Left lung (tissue), 4 donors: ENCODE measurements at regions not wholly inside any gene's neighbourhood (a gene's known extent, or its start where the extent isn't known, plus 50 kb on each side); places are given as distances from the start of the nearest gene placed in this dataset.

Experiments used
- ATAC-seq: fragments of 200-7000 bp; cut with Tn5 transposase; one replicate; pipeline ENCODE4 v1.9.1; 2020; ENCODE audit warnings: moderate library complexity
- DNase-seq, 4 donors: peaks; one replicate each; pipeline ENCODE4 v3.0.0-alpha.2; 2013 to 2020
- H3K27ac ChIP-seq, 2 donors: fragments of 200-600 bp; sonication (generic) in 1 of 2; one replicate each; pipeline versions ENCODE4 v1.5.0 to v1.8.0; 2020 to 2021
- H3K27me3 ChIP-seq, 2 donors: fragments of 200-600 bp; sonication (generic) in 1 of 2; one replicate each; pipeline versions ENCODE4 v1.5.0 to v1.8.0; 2020 to 2021
- H3K36me3 ChIP-seq, 2 donors: fragments of 200-600 bp; sonication (generic) in 1 of 2; one replicate each; pipeline versions ENCODE4 v1.5.0 to v1.8.0; 2020 to 2021
- H3K4me1 ChIP-seq, 2 donors: fragments of 200-600 bp; one replicate each; pipeline ENCODE4 v1.8.0; 2021
- H3K4me3 ChIP-seq, 2 donors: fragments of 200-600 bp; sonication (generic) in 1 of 2; one replicate each; pipeline versions ENCODE4 v1.5.0 to v1.8.0; 2020 to 2021; ENCODE audit warnings: mild to moderate bottlenecking in 1 of 2
- H3K9me3 ChIP-seq, 2 donors: fragments of 200-600 bp; sonication (generic) in 1 of 2; one replicate each; pipeline versions ENCODE4 v1.5.0 to v1.8.0; 2020 to 2021
- intact Hi-C, 2 donors: fragments of 100-400 bp; cut with DNase I; formaldehyde crosslinking; loops; one replicate each; pipeline versions ENCODE4 v1.11.2 to v1.14.2; 2022
- TF ChIP-seq, protein P1 (sequence below), 2 donors: fragments of 200-600 bp; sonication (generic) in 1 of 2; IDR thresholded peaks; one replicate each; pipeline versions ENCODE4 v1.5.0 to v1.8.0; 2021; ENCODE audit warnings: antibody characterized with exemption in 2 of 2
- donor health status: DM: no; HTN: yes; CAD: no.
- donor health status: DM: no; HTN: no; CAD: no.

DNA sequence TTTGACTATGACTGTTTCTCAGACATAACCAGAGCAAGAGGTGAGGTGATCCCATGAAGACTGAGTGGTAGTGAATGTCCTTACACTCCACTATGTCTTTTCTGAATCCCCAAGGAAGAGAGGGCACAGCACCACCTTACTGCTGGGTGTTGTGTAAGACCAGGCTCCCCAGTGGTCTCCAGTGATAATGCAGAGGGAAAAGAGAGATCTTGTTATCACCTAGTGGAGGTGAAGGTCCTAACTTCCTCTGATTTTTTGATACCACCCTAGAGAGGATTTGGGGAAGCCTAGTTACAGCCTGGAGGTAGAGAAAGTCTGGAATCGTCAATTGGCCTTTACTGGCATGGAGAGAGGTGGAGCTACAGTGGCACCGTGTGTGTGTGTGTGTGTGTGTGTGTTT, 288.0 kb upstream of the BCHE start:
- H3K4me3 ChIP-seq = no peak overlapping the region
- DNase-seq = no peak
- H3K36me3 ChIP-seq = no peaks in the 10 kb centered on the region
- H3K4me1 ChIP-seq = no peaks in the 10 kb centered on the region
- intact Hi-C loops = no loop called here
- H3K27ac ChIP-seq = no peak overlapping the region
- TF ChIP-seq, protein P1, sequence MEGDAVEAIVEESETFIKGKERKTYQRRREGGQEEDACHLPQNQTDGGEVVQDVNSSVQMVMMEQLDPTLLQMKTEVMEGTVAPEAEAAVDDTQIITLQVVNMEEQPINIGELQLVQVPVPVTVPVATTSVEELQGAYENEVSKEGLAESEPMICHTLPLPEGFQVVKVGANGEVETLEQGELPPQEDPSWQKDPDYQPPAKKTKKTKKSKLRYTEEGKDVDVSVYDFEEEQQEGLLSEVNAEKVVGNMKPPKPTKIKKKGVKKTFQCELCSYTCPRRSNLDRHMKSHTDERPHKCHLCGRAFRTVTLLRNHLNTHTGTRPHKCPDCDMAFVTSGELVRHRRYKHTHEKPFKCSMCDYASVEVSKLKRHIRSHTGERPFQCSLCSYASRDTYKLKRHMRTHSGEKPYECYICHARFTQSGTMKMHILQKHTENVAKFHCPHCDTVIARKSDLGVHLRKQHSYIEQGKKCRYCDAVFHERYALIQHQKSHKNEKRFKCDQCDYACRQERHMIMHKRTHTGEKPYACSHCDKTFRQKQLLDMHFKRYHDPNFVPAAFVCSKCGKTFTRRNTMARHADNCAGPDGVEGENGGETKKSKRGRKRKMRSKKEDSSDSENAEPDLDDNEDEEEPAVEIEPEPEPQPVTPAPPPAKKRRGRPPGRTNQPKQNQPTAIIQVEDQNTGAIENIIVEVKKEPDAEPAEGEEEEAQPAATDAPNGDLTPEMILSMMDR (IDR thresholded peaks at IDR 0.05) = no peak
- no peaks in the 10 kb centered on the region for H3K27me3 ChIP-seq
- no peaks in the 10 kb centered on the region for H3K9me3 ChIP-seq
- ATAC-seq = no peak

DNA sequence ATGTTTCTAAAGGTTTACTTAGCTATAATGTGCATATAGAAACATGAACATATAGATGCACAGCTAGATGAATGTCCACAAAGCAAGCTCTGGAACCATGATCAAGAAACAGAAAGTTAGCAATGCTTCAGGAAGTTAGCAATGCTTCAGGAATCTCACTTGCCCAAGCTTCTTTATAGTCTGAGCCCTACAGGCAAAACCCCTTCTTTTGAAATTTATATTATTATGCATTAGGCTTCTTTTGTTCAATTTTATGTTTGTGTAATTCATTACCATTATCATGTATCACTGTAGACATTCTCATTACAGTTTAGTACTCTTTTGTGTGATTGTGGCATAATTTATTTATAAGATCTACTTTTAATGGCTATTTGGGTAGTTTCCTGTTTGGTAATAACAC, 286.4 kb upstream of the BCHE start:
- TF ChIP-seq, protein P1 (IDR thresholded peaks at IDR 0.05) = no peak
- H3K4me1 ChIP-seq = no peaks in the 10 kb centered on the region
- no peak overlapping the region for H3K4me3 ChIP-seq
- no peaks in the 10 kb centered on the region for H3K9me3 ChIP-seq
- H3K27me3 ChIP-seq = no peaks in the 10 kb centered on the region
- intact Hi-C loops = no loop called here
- DNase-seq (no peak), ATAC-seq (no peak)
- no peak overlapping the region for H3K27ac ChIP-seq
- H3K36me3 ChIP-seq = no peaks in the 10 kb centered on the region

DNA sequence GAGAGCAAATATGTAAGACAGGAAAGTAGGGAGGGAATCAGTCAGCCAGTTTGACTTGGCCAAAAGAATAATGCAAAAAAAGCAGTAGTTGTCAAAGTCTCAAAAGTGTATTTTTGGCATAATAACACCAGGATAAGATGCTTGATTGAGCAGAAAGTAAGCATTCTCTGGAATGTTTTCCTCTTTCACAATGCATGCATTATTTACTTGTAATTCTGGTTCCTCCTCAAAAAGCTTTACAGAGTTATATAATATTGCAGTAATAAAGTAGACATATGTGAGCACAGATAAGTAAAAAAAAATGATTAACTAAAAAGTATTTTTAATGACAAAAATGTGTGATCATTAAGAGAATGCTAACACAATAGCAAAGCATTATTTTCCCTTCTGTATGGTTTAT, 285.9 kb upstream of the BCHE start:
- H3K4me1 ChIP-seq = no peaks in the 10 kb centered on the region
- no peak for ATAC-seq
- H3K27ac ChIP-seq = no peak overlapping the region
- no peak overlapping the region for H3K4me3 ChIP-seq
- H3K9me3 ChIP-seq = no peaks in the 10 kb centered on the region
- TF ChIP-seq, protein P1 (IDR thresholded peaks at IDR 0.05) = no peak
- DNase-seq = no peak
- no peaks in the 10 kb centered on the region for H3K27me3 ChIP-seq
- intact Hi-C loops = no loop called here
- H3K36me3 ChIP-seq = no peaks in the 10 kb centered on the region

DNA sequence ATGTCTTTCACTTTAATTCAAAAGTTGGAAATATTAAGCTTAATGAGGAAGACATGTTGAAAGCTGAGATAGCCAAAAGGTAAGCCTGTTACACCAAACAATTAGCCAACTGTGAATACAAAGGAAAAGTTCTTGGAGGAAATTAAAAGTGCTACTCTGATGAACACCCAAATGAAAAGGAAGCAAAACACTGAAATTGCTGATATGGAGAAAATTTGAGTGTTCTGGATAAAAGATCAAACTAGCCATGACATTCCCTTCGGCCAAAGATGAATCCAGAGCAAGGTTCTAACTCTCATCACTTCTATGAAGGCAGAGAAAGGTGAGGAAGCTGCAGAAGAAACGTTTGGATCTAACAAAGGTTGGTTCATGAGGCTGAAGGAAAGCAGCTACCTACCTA, 280.8 kb upstream of the BCHE start:
- ATAC-seq = no peak
- TF ChIP-seq, protein P1 (IDR thresholded peaks at IDR 0.05) = no peak
- H3K27me3 ChIP-seq = no peaks in the 10 kb centered on the region

DNA sequence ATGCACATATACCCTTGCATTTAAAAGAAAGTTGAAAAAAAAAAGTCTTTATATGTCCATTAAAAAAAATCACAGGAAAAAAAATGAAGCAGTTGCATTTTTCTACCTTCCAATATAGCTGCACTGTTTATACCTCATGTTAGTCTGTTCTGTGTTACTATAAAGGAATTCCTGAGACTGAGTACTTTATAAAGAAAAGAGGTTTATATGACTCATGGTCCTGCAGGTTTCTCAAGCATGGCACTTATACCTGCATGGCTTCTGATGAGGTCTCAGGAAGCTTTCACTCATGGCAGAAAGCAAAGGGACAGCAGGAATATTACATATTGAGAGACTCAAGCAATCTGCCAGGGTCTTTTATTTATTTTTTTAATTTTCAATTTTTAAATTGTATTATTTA, 277.2 kb upstream of the BCHE start:
- Histone ChIP-seq H3K4me1 (no peaks in the 10 kb centered on the region), H3K27ac (no peak overlapping the region), H3K36me3 (no peaks in the 10 kb centered on the region), H3K27me3 (no peaks in the 10 kb centered on the region), H3K9me3 (no peaks in the 10 kb centered on the region), H3K4me3 (no peak overlapping the region)
- ATAC-seq (peak; percentile 67), DNase-seq (no peak)
- intact Hi-C loops = no loop called here
- TF ChIP-seq, protein P1 (IDR thresholded peaks at IDR 0.05) = no peak

More for the DNA sequence above, 280.8 kb upstream of the BCHE start:
- no peaks in the 10 kb centered on the region for H3K36me3 ChIP-seq
- no peak for DNase-seq
- H3K27ac ChIP-seq = no peak overlapping the region
- H3K4me1 ChIP-seq = no peaks in the 10 kb centered on the region
- H3K4me3 ChIP-seq = no peak overlapping the region
- H3K9me3 ChIP-seq = no peaks in the 10 kb centered on the region
- intact Hi-C loops = no loop called here
